Heart left ventricle (tissue), 13 donors: ENCODE measurements at regions not wholly inside any gene's neighbourhood (a gene's known extent, or its start where the extent isn't known, plus 50 kb on each side); places are given as distances from the start of the nearest gene placed in this dataset.

Source experiments
- CTCF ChIP-seq, 12 donors: fragments of 200-600 bp; sonication (generic) in 4 of 12; IDR thresholded peaks; one replicate each; pipeline versions ENCODE4 v1.5.0 to v1.8.0; 2018 to 2022; ENCODE audit warnings: antibody characterized with exemption in 12 of 12, mild to moderate bottlenecking in 5 of 12
- POLR2A ChIP-seq, 2 donors: fragments of 450-650 bp; IDR thresholded peaks; one replicate each; pipeline ENCODE4 v1.6.1; 2017; ENCODE audit warnings: antibody characterized with exemption in 2 of 2, mild to moderate bottlenecking in 2 of 2, moderate library complexity in 2 of 2
- donor health status: ischemic (EF 13 %, LVEDD 7.1; RV severe dilation, severe dysfunction).
- donor health status: DM: no; HTN: yes; CAD: no.
- donor health status: DM: no; HTN: no; CAD: no.
- donor health status: ischemic (EF 25% LVEDD 6.9; RV normal size, moderate dysfunction).
- donor health status: ischemic (EF 25% LVEDD 5.7; RV mildly dilated, moderate dysfunction).
- donor health status: ischemic (EF 35%, LVEDD 5.7; RV mildly dilated, moderate dysfunction).
- donor health status: nonischemic (EF 11% LVEDD 7.7; RV severe dilation, severe dysfunction).
- donor health status: DM: yes; HTN: yes; CAD: no.
- donor health status: PGD.
- donor health status: ischemic (EF 29% LVEDD 5.4; RV normal size, mild dysfunction).
- donor health status: nonischemic (EF 23%, LVEDD 6.1; RV moderate dilation, normal function).

GRCh38 chr13:90493667-90494066, 853.8 kb upstream of the MIR17HG start:
- TF ChIP-seq POLR2A (IDR thresholded peaks at IDR 0.05) (no peak), CTCF (IDR thresholded peaks at IDR 0.05) (no peak)
